ENCODE measurements at regions not wholly inside any gene's neighbourhood (a gene's known extent, or its start where the extent isn't known, plus 50 kb on each side); places are given as distances from the start of the nearest gene placed in this dataset.

DNA sequence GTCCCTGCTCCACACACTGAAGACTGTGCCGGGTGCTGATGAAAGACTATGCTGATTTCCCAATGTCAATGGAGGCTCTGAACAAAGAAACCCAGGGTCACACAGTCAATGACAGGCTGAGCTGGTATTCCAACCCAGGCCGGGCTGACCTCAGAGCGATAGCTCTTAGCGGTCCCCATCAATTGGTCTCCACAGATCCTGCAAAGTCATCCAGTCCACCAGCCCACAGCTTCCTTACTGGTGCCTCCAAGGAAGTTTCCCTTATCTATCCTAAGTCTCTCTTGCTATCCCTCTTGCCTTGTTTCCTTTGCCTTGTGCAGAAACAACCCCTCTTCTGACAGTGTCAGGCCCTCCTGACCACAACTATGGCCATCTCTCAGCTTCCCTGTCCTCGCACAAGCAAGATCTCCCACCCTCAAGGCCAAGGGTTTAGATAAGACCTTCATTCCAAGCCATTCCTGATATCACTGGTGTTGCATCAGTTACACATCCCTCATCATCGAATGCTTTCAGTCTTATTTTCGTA lies 52.7 kb upstream of the KSR1 start:
- H3K4me3 ChIP-seq (ENCODE audit: control insufficient read depth, low read depth, low read length), result no peak overlapping the region
- no peak for DNase-seq (ENCODE audit: low read depth)
- TF ChIP-seq CTCF (IDR thresholded peaks at IDR 0.05; ENCODE audit: control insufficient read depth, insufficient read depth, low read depth, low read length, missing control alignments), result no peak

DNA sequence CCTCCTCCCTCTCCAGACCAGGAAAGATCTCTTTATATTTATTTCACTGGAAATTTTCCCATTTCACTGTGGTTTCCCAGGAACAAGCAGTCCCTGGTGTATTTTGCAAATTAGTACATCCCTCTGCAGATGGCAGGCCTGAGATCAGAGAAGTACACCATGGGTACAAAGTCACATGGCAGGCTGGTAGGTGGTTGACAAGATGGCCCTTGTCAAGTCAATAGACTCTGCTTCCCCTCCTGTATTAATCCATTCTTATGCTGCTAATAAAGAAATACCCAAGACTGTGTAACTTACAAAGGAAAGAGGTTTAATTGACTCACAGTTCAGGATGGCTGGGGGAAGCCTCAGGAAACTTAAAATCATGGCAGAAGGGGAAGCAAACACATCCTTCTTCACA lies 51.6 kb upstream of the KSR1 start:
- TF ChIP-seq CTCF (IDR thresholded peaks at IDR 0.05; ENCODE audit: control insufficient read depth, insufficient read depth, low read depth, low read length, missing control alignments), result no peak
- DNase-seq (ENCODE audit: low read depth), result no peak
- no peak overlapping the region for H3K4me3 ChIP-seq (ENCODE audit: control insufficient read depth, low read depth, low read length)

Measured in AG09309 (cell line).